ENCODE measurements at regions not wholly inside any gene's neighbourhood (a gene's known extent, or its start where the extent isn't known, plus 50 kb on each side); places are given as distances from the start of the nearest gene placed in this dataset.
A peak's percentile ranks its signal among the peaks of the same experiment; 100 is the strongest.

DNA sequence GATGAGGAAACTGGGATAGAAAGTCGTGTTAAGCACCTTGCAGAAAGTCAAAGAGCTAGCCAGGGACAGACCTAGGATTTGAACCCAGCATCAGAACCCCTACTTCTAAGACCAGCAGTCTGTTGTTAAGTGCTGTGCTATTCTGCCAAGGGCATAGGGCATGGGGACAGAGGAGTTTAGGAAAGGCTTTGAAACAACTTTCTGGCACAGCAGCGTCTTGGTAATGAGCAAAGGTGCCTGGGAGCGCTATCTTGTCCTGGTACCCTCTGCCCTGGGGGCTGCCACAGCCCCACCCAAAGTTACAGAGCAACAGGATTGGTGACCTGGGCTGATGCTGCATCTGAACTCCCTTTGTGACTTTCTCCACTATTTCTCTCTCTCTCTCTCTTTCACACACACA lies 1108.1 kb downstream of the BCL11B start:
- no peaks in the 10 kb centered on the region for H3K36me3 ChIP-seq (ENCODE audit: insufficient read depth, low read length)
- no peaks in the 10 kb centered on the region for H3K27me3 ChIP-seq (ENCODE audit: insufficient read depth, low read depth, low read length)
- no peak overlapping the region for H2AFZ ChIP-seq (ENCODE audit: low read depth, low read length)
- no peaks in the 10 kb centered on the region for H3K9me2 ChIP-seq (ENCODE audit: insufficient read depth, low read length)
- no peaks in the 10 kb centered on the region for H3K9me3 ChIP-seq (ENCODE audit: low read length)
- peak overlapping the region; percentile 42 for H3K9ac ChIP-seq (ENCODE audit: low read length)
- H3K27ac ChIP-seq (ENCODE audit: low read length) = peak overlapping the region; percentile 86
- H3F3A ChIP-seq (ENCODE audit: insufficient read depth, low read length, poor library complexity, severe bottlenecking) = peaks cover 6% of the 10 kb centered on the region
- H3K4me3 ChIP-seq (ENCODE audit: low read length) = peak overlapping the region; percentile 47
- no peak overlapping the region for H3K4me2 ChIP-seq (ENCODE audit: low read length)
- no peaks in the 10 kb centered on the region for H3K79me2 ChIP-seq (replicated peaks; ENCODE audit: insufficient read depth, low read length)
- no peaks in the 10 kb centered on the region for H4K20me1 ChIP-seq (ENCODE audit: insufficient read depth)
- TF ChIP-seq SMC3 (conservative IDR thresholded peaks at IDR 0.05; ENCODE audit: poor library complexity) (no peak), POLR2AphosphoS5 (IDR thresholded peaks at IDR 0.05) (no peak)

DNA sequence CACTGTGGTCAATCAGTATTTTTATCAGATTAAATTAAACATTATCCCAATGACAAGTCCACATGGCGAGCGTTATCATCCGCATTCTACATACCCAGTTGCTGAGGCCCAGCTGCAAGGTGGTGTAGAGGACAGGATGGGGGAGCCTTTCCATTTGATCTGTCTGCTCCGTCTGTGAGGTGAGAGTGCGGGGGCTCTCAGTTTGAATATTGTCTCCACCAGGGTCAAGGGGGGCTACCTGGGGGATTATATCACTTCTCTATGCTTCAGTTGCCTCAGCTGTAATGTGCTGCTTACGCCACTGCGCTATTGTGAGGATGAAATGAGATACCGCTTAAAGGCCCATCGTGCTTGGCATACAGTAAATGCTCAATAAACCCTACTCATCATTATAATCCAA lies 1106.0 kb downstream of the BCL11B start:
- no peaks in the 10 kb centered on the region for H4K20me1 ChIP-seq (ENCODE audit: insufficient read depth)
- H3K4me3 ChIP-seq (ENCODE audit: low read length) = no peak overlapping the region
- H3K27me3 ChIP-seq (ENCODE audit: insufficient read depth, low read depth, low read length) = no peaks in the 10 kb centered on the region
- H3F3A ChIP-seq (ENCODE audit: insufficient read depth, low read length, poor library complexity, severe bottlenecking) = peaks cover 6% of the 10 kb centered on the region
- H3K79me2 ChIP-seq (replicated peaks; ENCODE audit: insufficient read depth, low read length) = no peaks in the 10 kb centered on the region
- H2AFZ ChIP-seq (ENCODE audit: low read depth, low read length) = no peak overlapping the region
- H3K4me2 ChIP-seq (ENCODE audit: low read length) = no peak overlapping the region
- no peaks in the 10 kb centered on the region for H3K9me2 ChIP-seq (ENCODE audit: insufficient read depth, low read length)
- H3K9ac ChIP-seq (ENCODE audit: low read length) = no peak overlapping the region
- no peaks in the 10 kb centered on the region for H3K9me3 ChIP-seq (ENCODE audit: low read length)
- H3K27ac ChIP-seq (ENCODE audit: low read length) = no peak overlapping the region
- no peak for TF ChIP-seq POLR2AphosphoS5 (IDR thresholded peaks at IDR 0.05)
- TF ChIP-seq, protein P1, sequence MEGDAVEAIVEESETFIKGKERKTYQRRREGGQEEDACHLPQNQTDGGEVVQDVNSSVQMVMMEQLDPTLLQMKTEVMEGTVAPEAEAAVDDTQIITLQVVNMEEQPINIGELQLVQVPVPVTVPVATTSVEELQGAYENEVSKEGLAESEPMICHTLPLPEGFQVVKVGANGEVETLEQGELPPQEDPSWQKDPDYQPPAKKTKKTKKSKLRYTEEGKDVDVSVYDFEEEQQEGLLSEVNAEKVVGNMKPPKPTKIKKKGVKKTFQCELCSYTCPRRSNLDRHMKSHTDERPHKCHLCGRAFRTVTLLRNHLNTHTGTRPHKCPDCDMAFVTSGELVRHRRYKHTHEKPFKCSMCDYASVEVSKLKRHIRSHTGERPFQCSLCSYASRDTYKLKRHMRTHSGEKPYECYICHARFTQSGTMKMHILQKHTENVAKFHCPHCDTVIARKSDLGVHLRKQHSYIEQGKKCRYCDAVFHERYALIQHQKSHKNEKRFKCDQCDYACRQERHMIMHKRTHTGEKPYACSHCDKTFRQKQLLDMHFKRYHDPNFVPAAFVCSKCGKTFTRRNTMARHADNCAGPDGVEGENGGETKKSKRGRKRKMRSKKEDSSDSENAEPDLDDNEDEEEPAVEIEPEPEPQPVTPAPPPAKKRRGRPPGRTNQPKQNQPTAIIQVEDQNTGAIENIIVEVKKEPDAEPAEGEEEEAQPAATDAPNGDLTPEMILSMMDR (IDR thresholded peaks at IDR 0.05; ENCODE audit: poor library complexity, severe bottlenecking) = no peak
- no peak for TF ChIP-seq MXI1 (conservative IDR thresholded peaks at IDR 0.05; ENCODE audit: poor library complexity, severe bottlenecking)
- TF ChIP-seq EZH2 (IDR thresholded peaks at IDR 0.05; ENCODE audit: borderline replicate concordance, insufficient read depth, low read length, poor library complexity, severe bottlenecking) = no peak
- no peak for TF ChIP-seq EP300 (conservative IDR thresholded peaks at IDR 0.05; ENCODE audit: poor library complexity, severe bottlenecking)
- TF ChIP-seq, protein P2, sequence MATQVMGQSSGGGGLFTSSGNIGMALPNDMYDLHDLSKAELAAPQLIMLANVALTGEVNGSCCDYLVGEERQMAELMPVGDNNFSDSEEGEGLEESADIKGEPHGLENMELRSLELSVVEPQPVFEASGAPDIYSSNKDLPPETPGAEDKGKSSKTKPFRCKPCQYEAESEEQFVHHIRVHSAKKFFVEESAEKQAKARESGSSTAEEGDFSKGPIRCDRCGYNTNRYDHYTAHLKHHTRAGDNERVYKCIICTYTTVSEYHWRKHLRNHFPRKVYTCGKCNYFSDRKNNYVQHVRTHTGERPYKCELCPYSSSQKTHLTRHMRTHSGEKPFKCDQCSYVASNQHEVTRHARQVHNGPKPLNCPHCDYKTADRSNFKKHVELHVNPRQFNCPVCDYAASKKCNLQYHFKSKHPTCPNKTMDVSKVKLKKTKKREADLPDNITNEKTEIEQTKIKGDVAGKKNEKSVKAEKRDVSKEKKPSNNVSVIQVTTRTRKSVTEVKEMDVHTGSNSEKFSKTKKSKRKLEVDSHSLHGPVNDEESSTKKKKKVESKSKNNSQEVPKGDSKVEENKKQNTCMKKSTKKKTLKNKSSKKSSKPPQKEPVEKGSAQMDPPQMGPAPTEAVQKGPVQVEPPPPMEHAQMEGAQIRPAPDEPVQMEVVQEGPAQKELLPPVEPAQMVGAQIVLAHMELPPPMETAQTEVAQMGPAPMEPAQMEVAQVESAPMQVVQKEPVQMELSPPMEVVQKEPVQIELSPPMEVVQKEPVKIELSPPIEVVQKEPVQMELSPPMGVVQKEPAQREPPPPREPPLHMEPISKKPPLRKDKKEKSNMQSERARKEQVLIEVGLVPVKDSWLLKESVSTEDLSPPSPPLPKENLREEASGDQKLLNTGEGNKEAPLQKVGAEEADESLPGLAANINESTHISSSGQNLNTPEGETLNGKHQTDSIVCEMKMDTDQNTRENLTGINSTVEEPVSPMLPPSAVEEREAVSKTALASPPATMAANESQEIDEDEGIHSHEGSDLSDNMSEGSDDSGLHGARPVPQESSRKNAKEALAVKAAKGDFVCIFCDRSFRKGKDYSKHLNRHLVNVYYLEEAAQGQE (IDR thresholded peaks at IDR 0.05; ENCODE audit: borderline replicate concordance) = no peak
- TF ChIP-seq TAF1 (IDR thresholded peaks at IDR 0.05; ENCODE audit: low read depth) = no peak
- no peak for TF ChIP-seq SMC3 (conservative IDR thresholded peaks at IDR 0.05; ENCODE audit: poor library complexity)
- TF ChIP-seq RAD21 (conservative IDR thresholded peaks at IDR 0.05) = no peak
- no peaks in the 10 kb centered on the region for H3K36me3 ChIP-seq (ENCODE audit: insufficient read depth, low read length)

DNA sequence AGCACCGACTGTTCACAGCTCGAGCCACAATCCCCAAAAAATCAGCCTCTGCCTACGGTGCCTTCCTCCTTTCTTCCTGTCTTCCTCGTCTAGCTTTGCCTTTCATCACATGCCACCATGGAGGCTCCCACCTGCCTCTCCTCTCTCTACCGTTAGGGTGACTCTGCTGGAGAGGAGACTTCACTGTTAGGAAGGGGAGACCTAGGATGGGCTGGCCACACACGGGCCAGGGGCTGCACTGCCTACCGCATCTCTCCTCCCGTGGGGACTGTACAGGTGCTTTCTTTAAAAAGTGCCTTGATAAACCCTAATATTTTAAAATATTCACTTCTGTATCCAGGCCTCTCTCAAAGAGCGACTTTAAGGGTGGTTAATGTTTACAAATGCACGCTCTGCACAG lies 1104.7 kb downstream of the BCL11B start:
- H3K9me3 ChIP-seq (ENCODE audit: low read length) = no peaks in the 10 kb centered on the region
- H3K79me2 ChIP-seq (replicated peaks; ENCODE audit: insufficient read depth, low read length) = no peaks in the 10 kb centered on the region
- H3K36me3 ChIP-seq (ENCODE audit: insufficient read depth, low read length) = no peaks in the 10 kb centered on the region
- H3K27me3 ChIP-seq (ENCODE audit: insufficient read depth, low read depth, low read length) = no peaks in the 10 kb centered on the region
- H4K20me1 ChIP-seq (ENCODE audit: insufficient read depth) = no peaks in the 10 kb centered on the region
- peaks cover 6% of the 10 kb centered on the region for H3F3A ChIP-seq (ENCODE audit: insufficient read depth, low read length, poor library complexity, severe bottlenecking)
- H3K27ac ChIP-seq (ENCODE audit: low read length) = no peak overlapping the region
- H3K9me2 ChIP-seq (ENCODE audit: insufficient read depth, low read length) = no peaks in the 10 kb centered on the region
- no peak overlapping the region for H2AFZ ChIP-seq (ENCODE audit: low read depth, low read length)
- H3K4me2 ChIP-seq (ENCODE audit: low read length) = no peak overlapping the region
- H3K9ac ChIP-seq (ENCODE audit: low read length) = no peak overlapping the region
- TF ChIP-seq, protein P1 (IDR thresholded peaks at IDR 0.05; ENCODE audit: poor library complexity, severe bottlenecking) = no peak
- TF ChIP-seq TAF1 (IDR thresholded peaks at IDR 0.05; ENCODE audit: low read depth) (no peak), EP300 (conservative IDR thresholded peaks at IDR 0.05; ENCODE audit: poor library complexity, severe bottlenecking) (no peak), RAD21 (conservative IDR thresholded peaks at IDR 0.05) (no peak), SMC3 (conservative IDR thresholded peaks at IDR 0.05; ENCODE audit: poor library complexity) (no peak), EZH2 (IDR thresholded peaks at IDR 0.05; ENCODE audit: borderline replicate concordance, insufficient read depth, low read length, poor library complexity, severe bottlenecking) (no peak), MXI1 (conservative IDR thresholded peaks at IDR 0.05; ENCODE audit: poor library complexity, severe bottlenecking) (no peak), POLR2AphosphoS5 (IDR thresholded peaks at IDR 0.05) (no peak)
- TF ChIP-seq, protein P2 (IDR thresholded peaks at IDR 0.05; ENCODE audit: borderline replicate concordance) = no peak
- H3K4me3 ChIP-seq (ENCODE audit: low read length) = no peak overlapping the region

All from neural cell (in vitro differentiated cells).